ENCODE measurements at regions not wholly inside any gene's neighbourhood (a gene's known extent, or its start where the extent isn't known, plus 50 kb on each side); places are given as distances from the start of the nearest gene placed in this dataset.

GRCh38 chr6:97866616-97867015 lies 583.6 kb upstream of the MMS22L start:
- Histone ChIP-seq H3F3A (ENCODE audit: control insufficient read depth, insufficient read depth) (no peaks in the 10 kb centered on the region), H3K9me3 (ENCODE audit: control insufficient read depth, insufficient read depth, low read length) (no peaks in the 10 kb centered on the region), H3K9me2 (replicated peaks; ENCODE audit: control insufficient read depth, low read length) (no peaks in the 10 kb centered on the region), H3K27ac (ENCODE audit: low read depth, low read length) (no peak overlapping the region), H3K36me3 (ENCODE audit: control insufficient read depth, low read length) (no peaks in the 10 kb centered on the region), H4K20me1 (ENCODE audit: control insufficient read depth, insufficient read depth, low read depth, low read length) (no peaks in the 10 kb centered on the region), H3K27me3 (ENCODE audit: control insufficient read depth, low read length) (no peaks in the 10 kb centered on the region), H3K4me2 (ENCODE audit: low read length) (no peak overlapping the region), H3K79me2 (ENCODE audit: control insufficient read depth, low read length) (no peaks in the 10 kb centered on the region), H3K4me3 (ENCODE audit: low read length) (no peak overlapping the region), H3K4me1 (ENCODE audit: control insufficient read depth, low read length) (no peaks in the 10 kb centered on the region)
- TF ChIP-seq CTCF (IDR thresholded peaks at IDR 0.05; ENCODE audit: low read depth, low read length, poor library complexity, severe bottlenecking) (no peak), EZH2phosphoT487 (IDR thresholded peaks at IDR 0.05; ENCODE audit: borderline replicate concordance, low read length) (no peak)

GRCh38 chr6:97867177-97867576 lies 584.2 kb upstream of the MMS22L start:
- no peaks in the 10 kb centered on the region for H3K4me1 ChIP-seq (ENCODE audit: control insufficient read depth, low read length)
- TF ChIP-seq CTCF (IDR thresholded peaks at IDR 0.05; ENCODE audit: low read depth, low read length, poor library complexity, severe bottlenecking) (no peak), EZH2phosphoT487 (IDR thresholded peaks at IDR 0.05; ENCODE audit: borderline replicate concordance, low read length) (no peak)
- H3K79me2 ChIP-seq (ENCODE audit: control insufficient read depth, low read length), result no peaks in the 10 kb centered on the region
- no peak overlapping the region for H3K27ac ChIP-seq (ENCODE audit: low read depth, low read length)
- H3K9me2 ChIP-seq (replicated peaks; ENCODE audit: control insufficient read depth, low read length), result no peaks in the 10 kb centered on the region
- H4K20me1 ChIP-seq (ENCODE audit: control insufficient read depth, insufficient read depth, low read depth, low read length), result no peaks in the 10 kb centered on the region
- H3K4me2 ChIP-seq (ENCODE audit: low read length), result no peak overlapping the region
- H3K36me3 ChIP-seq (ENCODE audit: control insufficient read depth, low read length), result no peaks in the 10 kb centered on the region
- H3K4me3 ChIP-seq (ENCODE audit: low read length), result no peak overlapping the region
- no peaks in the 10 kb centered on the region for H3K27me3 ChIP-seq (ENCODE audit: control insufficient read depth, low read length)
- H3K9me3 ChIP-seq (ENCODE audit: control insufficient read depth, insufficient read depth, low read length), result no peaks in the 10 kb centered on the region
- H3F3A ChIP-seq (ENCODE audit: control insufficient read depth, insufficient read depth), result no peaks in the 10 kb centered on the region

- no peak overlapping the region for H3K4me2 ChIP-seq (ENCODE audit: low read length)
- H4K20me1 ChIP-seq (ENCODE audit: control insufficient read depth, insufficient read depth, low read depth, low read length), result no peaks in the 10 kb centered on the region
- H3K79me2 ChIP-seq (ENCODE audit: control insufficient read depth, low read length), result no peaks in the 10 kb centered on the region
- no peaks in the 10 kb centered on the region for H3K36me3 ChIP-seq (ENCODE audit: control insufficient read depth, low read length)
- no peaks in the 10 kb centered on the region for H3F3A ChIP-seq (ENCODE audit: control insufficient read depth, insufficient read depth)
- H3K27me3 ChIP-seq (ENCODE audit: control insufficient read depth, low read length), result no peaks in the 10 kb centered on the region
- no peak overlapping the region for H3K4me3 ChIP-seq (ENCODE audit: low read length)
- no peaks in the 10 kb centered on the region for H3K9me3 ChIP-seq (ENCODE audit: control insufficient read depth, insufficient read depth, low read length)
- no peaks in the 10 kb centered on the region for H3K9me2 ChIP-seq (replicated peaks; ENCODE audit: control insufficient read depth, low read length)
- no peak overlapping the region for H3K27ac ChIP-seq (ENCODE audit: low read depth, low read length)
- H3K4me1 ChIP-seq (ENCODE audit: control insufficient read depth, low read length), result no peaks in the 10 kb centered on the region
- TF ChIP-seq EZH2phosphoT487 (IDR thresholded peaks at IDR 0.05; ENCODE audit: borderline replicate concordance, low read length) (no peak), CTCF (IDR thresholded peaks at IDR 0.05; ENCODE audit: low read depth, low read length, poor library complexity, severe bottlenecking) (no peak)
Observed at GRCh38 chr6:97870273-97870672, 587.3 kb upstream of the MMS22L start.

- H3K27ac ChIP-seq (ENCODE audit: low read depth, low read length), result no peak overlapping the region
- H4K20me1 ChIP-seq (ENCODE audit: control insufficient read depth, insufficient read depth, low read depth, low read length), result no peaks in the 10 kb centered on the region
- TF ChIP-seq CTCF (IDR thresholded peaks at IDR 0.05; ENCODE audit: low read depth, low read length, poor library complexity, severe bottlenecking) (no peak), EZH2phosphoT487 (IDR thresholded peaks at IDR 0.05; ENCODE audit: borderline replicate concordance, low read length) (no peak)
- no peaks in the 10 kb centered on the region for H3K9me2 ChIP-seq (replicated peaks; ENCODE audit: control insufficient read depth, low read length)
- H3K4me2 ChIP-seq (ENCODE audit: low read length), result no peak overlapping the region
- H3K79me2 ChIP-seq (ENCODE audit: control insufficient read depth, low read length), result no peaks in the 10 kb centered on the region
- no peak overlapping the region for H3K4me3 ChIP-seq (ENCODE audit: low read length)
- no peaks in the 10 kb centered on the region for H3F3A ChIP-seq (ENCODE audit: control insufficient read depth, insufficient read depth)
- no peaks in the 10 kb centered on the region for H3K9me3 ChIP-seq (ENCODE audit: control insufficient read depth, insufficient read depth, low read length)
- no peaks in the 10 kb centered on the region for H3K4me1 ChIP-seq (ENCODE audit: control insufficient read depth, low read length)
- no peaks in the 10 kb centered on the region for H3K27me3 ChIP-seq (ENCODE audit: control insufficient read depth, low read length)
- no peaks in the 10 kb centered on the region for H3K36me3 ChIP-seq (ENCODE audit: control insufficient read depth, low read length)
Observed at GRCh38 chr6:97876711-97877110, 593.7 kb upstream of the MMS22L start.
